HG03108 (cell line): ENCODE measurements at regions not wholly inside any gene's neighbourhood (a gene's known extent, or its start where the extent isn't known, plus 50 kb on each side); places are given as distances from the start of the nearest gene placed in this dataset.
"Not testable (repeated sequence)": the region's sequence is repeated elsewhere in the genome, so short reads cannot be mapped to it uniquely, and the experiment has no call there.

Experiments
- ATAC-seq: cut with Tn5 transposase; IDR thresholded peaks from one replicate; pipeline ENCODE4 v1.9.1; 2021; ENCODE audit warnings: moderate library complexity; ENCODE audit not compliant: unreplicated experiment

DNA sequence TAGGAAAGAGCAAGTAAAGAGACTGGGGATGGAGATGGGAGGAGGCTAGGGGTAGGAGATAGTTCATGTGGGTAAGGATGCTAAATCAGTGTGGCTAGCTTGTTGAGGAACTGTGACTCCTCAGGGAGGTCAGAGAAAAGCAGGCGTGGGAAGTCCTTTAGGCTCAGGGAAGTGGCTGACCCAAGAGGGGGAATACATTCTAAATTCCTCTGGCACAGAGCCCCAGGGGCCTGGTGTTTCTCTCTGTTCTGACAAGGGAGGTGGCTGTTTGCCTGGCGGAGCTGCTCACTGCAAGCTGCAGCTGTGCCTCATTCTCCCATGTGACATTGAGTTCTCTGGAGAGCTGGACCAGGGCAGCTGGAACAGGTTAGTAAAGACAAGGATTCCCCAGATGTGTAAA, 152.2 kb upstream of the SLC38A2 start:
- ATAC-seq, result no peak

DNA sequence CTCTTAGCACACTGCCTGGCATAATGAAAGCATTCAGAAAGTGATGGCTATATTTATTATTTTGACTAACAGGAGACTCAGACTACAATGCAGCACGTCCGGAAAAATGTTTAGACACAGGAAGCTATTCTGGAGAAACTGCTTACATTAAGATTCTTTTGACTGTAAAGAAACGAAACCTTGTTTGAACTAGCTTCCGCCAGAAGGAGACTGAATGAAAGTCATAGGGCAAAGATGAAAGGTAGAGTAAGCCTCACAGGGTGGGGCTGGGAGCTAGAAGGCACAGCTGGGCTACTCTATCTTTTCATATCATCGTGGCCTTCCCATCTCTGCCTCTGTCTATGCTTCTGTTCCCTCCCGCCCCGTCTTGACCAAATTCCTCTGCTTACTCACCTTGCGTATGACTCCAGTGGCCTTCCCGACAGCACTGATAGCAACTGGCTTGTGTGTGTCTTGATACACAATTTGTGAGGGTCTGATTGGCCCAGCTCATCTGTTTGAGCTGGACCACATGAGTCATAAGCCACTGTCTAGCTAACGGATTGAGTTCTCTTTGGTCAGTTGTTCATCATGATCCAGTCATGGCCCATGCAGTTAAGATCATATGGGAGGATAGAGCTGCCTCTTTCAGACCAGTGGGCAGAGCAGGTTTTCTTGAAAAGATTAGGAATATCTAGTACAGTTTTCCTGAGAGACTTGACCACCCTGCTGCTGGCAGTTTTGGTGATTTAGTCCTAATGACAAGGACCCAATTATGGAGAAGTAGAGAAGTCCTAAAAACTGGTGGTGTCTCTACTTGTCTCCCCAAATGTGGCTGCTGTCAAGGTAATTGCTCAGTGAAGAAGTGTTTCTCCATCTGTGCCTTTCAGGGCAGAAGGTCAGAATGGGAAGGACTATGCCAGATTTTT, 151.5 kb upstream of the SLC38A2 start:
- ATAC-seq, result no peak

DNA sequence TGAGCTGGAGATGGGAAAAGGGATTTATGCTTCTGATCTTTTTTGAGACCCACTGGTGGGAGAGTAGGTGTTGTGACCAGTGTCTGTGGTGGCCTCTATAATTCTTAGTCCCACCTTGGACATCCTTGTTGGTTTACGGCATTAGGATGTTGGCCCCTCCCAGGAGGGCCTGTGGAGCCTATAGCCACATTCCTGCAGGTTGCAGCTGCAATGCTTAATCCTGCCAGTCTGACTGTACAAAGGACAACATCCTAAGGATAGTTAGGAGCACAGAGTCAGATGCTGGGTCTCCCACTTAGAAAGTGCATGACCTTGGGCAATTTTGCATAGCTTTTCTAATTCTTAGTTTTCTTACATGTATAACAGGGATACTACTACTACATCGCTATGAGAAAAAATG, 150.9 kb upstream of the SLC38A2 start:
- ATAC-seq, result no peak

DNA sequence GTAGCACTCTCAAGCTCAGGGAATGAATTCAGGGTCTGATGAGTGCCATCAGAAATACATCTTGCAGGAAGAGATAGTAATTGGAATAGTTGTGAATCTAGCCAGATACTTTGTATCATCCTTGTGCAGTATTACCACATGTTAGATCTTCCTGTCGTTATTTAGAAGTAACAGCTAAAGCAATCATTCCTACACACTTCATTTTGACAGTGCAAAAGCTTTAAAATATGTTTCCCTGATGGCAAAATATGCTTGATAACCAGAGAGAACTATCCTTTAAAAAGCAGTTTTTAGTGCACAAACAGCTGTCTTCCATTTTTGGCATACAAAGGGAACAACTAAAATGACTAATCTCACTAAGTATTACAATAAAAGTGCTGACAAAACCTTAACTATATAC, 149.5 kb upstream of the SLC38A2 start:
- ATAC-seq, result no peak

DNA sequence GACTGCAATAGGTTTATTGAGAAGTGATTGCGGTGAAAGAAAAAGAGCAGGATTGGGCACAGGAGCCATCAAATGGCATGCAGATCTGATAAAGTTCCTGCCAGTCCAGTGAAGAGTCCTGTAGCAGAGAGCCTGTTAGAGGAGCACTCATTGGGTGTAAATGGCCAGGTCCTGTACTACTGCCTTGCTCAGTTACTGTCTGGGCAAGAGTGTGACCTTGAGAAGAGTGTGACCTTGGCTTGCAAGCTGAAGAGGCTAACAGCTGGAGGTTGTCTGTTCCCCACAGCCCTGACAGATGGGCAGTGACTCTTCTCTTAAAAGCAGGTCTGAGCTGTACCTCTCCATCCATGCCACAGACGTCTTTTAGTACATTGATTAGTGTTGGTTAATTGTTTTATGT, 148.6 kb upstream of the SLC38A2 start:
- ATAC-seq, result no peak

DNA sequence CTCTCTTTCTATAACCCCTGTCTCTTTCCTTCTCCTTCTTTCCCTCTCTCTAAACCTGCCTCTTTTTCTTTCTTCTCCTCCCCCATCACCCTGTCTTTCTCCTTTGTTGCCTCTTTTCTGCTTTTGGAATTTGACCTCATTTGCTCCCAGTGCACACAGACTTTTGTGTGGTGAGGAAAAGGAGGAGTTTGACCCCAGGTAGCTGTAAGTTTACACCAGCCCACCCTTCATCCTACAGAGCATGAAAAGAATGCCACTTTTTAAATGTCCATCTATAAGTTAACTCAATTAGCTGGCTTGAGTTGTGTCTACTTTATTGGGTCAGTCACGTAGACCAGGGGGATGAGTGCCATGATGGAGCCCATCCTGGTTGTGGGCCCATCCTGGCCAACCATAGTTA, 146.8 kb upstream of the SLC38A2 start:
- ATAC-seq, result no peak

DNA sequence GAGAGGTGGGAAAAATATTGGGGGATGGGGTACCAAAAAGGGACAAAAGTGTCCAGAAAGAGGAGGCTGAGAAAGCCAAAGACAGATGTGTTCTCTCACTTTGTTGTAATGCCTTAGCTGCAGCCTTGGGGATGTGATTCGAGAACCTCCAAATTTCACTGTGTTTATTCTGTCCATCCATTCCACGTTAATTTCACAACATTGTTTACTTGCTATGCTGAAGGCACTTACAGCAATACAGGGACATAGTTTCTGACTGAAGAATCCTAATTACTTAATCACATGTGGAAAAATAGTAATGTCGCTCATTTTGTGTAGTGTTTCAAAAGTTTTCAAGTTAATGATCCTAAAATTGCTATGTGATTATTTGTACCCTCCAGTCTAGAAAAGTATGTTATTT, 146.2 kb upstream of the SLC38A2 start:
- no peak for ATAC-seq

DNA sequence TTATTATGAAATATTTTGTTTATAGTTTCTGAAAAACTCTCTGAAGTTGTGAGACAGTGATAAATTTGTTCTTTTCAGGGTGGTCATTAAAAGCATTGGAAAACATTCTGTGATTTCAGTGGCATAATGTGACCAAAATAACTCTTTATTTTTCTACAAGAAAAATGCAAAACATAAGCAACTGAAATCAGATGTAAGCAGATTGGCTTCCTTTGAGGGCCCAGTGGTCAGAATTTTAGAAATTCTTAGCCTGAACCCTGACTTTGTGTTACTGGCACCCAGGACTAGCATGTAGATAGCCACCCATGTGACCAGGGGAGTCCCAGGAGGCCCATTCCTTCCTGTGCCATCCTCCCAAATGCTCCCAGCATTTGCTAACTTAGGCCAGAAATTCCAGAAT, 145.6 kb upstream of the SLC38A2 start:
- no peak for ATAC-seq

DNA sequence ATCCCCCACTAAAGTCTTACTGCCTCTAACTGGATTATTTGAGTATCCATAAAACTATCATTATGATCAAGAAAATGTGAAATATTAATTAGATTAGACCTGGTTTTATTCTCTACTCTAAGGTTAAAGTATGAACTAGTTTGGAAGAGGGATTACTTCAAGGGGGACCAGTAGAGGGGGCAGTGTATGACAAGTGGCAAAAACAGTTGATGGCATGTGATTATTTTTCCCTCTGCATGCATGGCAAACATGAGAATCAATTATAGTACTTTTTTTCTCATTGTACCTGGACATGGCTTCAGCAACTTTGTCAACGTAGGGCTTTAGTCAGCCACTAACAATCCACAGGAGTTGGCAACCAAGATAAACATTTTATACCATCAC, 145.0 kb upstream of the SLC38A2 start:
- ATAC-seq, result peak; percentile 8

DNA sequence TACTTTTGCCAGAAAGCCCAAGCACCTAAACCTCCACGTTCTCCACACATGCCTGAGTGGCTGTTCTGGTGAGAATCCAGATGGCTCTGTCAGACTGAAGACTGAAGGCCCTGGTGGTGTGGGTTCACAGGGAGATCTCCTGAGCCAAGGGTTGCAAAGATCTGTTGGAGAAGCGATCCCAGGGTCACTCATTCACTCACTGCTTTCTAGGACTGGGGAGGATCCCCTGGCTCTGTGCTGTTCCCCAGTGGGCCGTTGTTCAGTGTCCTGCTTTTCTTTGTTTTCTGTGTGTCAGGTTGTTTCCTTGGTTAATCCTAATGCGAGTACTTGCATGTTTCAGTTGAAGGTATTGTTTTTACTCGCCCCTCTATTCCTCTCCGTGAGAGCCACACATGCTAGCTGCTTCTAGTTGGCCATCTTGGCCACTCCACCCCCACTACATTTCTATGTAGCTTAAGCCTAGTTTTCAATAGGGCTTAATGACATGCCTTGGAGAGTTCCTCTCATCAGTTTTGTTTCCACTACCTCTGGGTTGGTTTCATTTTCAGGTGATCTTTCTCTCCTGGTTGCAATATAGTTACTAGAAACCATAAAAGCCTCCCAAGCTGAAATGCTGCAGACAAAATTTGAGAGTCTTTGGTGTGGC, 144.5 kb upstream of the SLC38A2 start:
- peak; percentile 96 for ATAC-seq

DNA sequence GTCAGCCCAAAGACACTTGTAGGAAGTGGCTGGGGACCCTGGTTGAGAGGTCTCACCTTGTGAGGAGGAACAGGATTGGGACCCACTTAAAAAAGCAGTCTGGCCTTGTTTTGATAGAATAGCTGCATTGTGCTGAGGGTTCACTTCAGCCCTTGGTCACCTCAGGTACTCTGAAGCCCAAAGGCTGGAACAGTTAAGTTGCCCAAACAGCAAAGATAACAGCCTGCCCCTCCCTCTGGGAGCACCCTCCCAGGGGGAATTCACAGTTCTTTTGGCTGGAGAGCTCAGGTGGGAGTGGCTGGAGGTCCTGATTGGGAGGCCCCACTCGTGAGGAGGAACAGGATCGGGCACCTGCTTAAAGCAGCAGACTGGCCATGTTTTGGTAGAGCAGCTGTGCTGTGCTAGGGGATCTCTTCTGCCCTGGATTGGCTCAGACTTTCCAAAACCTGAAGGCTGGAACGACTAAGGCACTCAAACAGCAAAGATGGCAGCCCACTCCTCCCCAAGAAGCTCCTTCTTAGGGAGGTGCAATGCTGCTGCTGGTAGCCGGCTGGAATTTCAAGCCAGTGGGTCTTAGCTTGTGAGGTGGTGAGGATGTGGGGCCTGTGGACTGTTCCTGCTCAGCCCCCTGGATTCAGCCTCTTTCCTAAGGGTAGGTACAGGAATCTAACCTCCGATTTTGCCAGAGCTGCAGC, 143.8 kb upstream of the SLC38A2 start:
- no peak for ATAC-seq

DNA sequence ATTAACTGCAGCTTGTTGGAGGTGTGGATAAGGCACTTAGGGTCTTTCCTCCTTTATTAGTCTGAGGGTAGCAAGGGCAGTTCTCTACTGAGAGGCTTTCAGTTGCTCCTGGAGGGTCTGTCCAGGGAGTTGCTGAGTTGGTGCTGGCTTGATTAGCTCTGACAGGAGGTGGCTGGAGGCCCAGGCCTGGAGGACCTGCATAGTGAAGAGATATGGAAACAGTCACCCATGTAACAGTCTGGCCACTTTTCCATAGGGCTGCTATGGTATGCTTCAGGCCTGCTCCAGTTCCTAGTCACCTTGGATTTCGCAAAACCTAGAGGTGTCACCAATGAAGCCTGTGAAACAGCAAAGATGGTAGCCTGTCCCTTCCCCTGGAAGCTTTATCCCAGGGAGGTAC, 143.3 kb upstream of the SLC38A2 start:
- no peak for ATAC-seq

DNA sequence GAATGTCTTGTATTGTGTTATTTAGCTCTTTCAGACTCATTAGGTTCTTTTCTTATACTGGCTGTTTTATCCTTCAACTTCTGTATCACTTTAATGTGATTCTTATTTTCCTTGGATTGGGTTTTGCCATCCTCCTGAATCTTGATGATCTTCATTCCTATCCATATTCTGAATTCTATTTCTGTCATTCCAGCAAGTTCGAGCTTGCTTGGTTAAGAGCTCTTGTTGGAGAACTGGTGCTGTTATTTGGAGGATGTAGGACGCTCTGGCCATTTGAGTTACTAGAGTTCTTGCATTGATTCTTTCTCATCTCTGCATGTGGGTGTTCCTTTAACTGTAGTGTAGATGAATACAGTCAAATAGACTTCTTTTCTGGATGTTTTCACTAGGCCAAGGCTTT, 142.3 kb upstream of the SLC38A2 start:
- ATAC-seq, result no peak

DNA sequence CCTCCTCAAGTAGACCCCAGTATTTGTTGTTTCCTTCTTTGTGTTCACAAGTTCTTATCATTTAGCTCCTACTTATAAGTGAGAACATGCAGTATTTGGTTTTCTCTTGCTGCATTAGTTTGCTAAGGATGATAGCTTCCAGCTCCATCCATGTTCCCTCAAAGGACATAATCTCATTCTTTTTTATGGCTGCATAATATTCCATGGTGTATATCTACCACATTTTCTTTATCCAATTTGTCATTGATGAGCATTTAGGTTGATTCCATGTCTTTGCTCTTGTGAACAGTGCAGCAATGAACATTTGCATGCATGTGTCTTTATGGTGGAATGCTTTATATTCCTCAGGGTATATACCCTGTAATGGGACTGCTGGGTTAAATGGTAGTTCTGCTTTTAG, 137.7 kb upstream of the SLC38A2 start:
- ATAC-seq, result not testable (repeated sequence)

DNA sequence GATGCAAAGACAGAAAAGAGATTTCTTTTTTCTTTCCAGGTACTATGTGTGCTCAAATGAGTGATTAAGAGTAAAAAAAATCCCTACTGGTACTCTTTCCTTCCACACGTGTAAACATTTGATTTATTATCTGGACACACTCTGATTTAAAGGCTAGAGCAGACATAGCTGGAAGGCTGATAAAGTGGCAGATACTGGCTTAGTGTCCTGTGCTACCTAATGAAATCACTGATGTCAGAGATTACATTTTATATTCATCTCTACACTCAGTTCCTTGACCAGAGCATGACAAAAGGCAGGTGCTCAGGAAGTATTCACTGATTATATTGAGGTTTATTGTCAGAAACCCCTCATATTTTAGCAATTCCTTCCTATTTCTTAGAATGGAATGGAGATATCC, 136.6 kb upstream of the SLC38A2 start:
- no peak for ATAC-seq

DNA sequence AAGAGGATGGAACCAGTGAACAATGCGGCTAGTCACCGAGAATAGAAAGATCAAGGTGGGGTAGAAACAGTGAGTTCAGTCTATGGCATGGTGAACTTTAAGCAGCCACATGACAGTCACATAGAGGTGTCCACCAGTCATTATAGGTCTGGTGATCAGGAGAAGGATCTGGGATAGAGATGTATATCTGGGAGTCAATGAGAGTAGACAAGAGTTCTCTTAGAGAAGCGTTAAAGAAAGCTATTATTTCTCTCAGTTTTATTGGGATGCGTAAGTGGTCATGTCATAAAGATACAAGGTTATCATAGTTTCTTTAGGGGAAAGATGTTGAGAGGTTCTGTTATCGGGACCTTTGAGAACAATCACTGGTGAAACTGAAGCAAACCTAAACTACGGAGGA, 136.1 kb upstream of the SLC38A2 start:
- ATAC-seq, result no peak

DNA sequence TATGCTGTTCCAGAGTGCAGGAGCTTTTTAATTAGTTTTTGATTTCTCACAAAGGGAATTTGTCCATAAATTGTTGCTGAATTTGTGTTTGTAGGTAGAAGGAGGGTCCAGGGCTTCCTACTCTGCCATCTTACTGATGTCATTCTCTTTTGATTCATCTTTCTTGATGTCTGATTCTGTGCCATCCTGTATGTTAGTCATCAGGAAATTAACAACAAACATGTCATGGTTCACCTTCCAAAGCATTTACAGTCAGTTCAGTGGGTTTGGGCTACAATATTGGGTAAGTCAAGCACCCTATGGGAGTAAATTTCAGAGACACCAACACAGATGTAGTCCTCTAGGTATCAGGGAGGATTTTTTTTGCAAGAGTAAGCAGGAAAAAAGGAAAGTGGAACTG, 135.2 kb upstream of the SLC38A2 start:
- ATAC-seq, result no peak

DNA sequence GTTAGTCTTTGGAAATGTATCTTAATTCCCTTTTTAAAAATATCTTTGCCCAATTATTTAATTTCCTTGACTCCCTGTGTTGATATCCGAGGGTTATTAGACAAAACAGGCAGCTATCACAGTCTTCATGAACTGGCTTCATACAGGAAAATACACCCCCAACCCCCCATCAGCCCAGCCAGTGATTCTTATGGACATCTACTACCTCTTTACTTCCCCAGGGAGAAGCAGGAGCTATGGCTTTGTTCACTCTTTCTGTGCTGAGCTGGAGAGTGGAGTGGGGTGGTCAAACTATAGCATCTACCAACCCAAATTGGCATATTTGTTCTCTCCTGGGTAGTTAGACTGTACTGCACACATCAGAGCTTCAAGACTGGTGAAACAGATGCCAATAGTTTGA, 134.4 kb upstream of the SLC38A2 start:
- no peak for ATAC-seq

DNA sequence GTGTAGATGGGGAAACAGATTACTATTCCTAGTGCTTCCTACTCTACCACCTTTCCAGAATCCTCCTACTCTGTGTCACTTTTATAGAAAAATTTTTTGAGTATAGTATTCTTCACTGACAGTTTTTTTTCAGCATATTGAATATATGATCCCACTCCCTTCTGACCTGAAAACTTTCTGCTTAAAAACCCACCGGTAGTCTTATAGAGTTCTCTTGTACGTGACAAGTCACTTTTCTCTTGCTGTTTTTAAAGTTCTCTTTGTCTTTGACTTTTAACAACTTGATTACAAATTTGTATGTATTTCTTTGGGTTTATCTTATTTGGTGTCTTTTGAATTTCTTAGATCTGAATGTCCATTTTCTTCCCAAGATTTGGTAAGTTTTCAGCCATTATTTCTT, 133.6 kb upstream of the SLC38A2 start:
- no peak for ATAC-seq

DNA sequence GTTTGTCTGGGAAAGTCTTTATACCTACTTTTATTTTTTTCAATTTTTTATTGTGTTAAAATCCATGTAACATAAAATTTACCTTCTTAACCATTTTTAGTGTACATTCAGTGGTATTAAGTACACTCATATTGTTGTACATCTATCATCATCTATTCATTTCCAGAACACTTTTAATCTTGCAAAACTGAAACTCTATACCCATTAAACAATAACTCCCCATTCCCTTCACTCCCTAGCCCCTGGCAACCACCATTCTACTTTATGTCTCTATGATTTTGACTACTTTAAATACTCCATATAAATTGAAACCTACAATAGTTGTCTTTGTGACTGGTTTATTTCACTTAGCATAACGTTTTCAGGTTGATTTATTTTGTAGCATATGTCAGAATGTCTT, 131.9 kb upstream of the SLC38A2 start:
- no peak for ATAC-seq

DNA sequence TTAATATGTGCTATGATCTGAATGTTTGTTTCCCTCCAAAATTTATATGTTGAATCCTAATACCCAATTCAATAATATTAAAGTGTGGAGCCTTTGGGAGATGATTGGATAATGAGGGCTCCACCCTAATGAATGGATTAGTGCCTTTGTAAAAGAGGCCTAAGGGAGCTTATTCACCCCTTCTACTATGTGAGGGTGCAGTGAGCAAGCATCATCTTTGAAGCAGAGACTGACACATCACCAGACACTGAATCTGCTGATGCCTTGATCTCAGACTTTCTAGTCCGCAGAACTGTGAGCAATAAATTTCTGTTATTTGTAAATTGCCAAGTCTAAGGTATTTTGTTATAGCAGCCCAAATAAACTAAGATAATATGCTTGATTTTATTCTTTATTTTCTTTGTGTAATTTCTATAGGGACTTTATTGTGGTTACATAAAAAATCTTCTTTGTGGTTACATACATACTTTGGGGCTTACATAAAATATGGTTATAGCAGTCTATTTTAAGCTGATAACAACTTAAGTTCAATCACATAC, 131.1 kb upstream of the SLC38A2 start:
- no peak for ATAC-seq

DNA sequence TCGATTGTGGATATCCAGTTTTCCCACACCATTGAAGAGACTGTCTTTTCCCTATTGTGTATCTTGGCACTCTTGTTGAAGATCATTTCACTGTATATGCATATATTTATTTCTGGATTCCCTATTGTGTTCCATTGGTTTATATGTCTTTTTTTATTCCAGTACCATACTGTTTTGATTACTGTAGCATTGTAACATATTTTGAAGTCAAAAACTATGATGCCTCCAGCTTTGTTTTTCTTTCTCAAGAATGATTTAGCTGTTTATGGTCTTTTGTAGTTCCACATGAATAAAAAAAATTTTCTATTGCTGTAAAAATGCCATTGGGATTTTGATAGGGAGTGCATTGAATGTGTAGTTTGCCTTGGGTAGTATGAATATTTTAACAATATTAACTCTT, 128.1 kb upstream of the SLC38A2 start:
- no peak for ATAC-seq
